ENCODE measurements at regions not wholly inside any gene's neighbourhood (a gene's known extent, or its start where the extent isn't known, plus 50 kb on each side); places are given as distances from the start of the nearest gene placed in this dataset.
A peak's percentile ranks its signal among the peaks of the same experiment; 100 is the strongest.

- H3K27me3 Mint-ChIP-seq: no peaks in the 10 kb centered on the region
Measured at GRCh38 chr16:85995541-85996423, 96.8 kb downstream of the IRF8 start.

GRCh38 chr16:85996843-85997242, 97.9 kb downstream of the IRF8 start:
- Mint-ChIP-seq H3K27ac (no peak overlapping the region), H3K9me3 (no peaks in the 10 kb centered on the region), H3K4me3 (no peak overlapping the region), H3K4me1 (peaks cover 41% of the 10 kb centered on the region), H3K36me3 (no peaks in the 10 kb centered on the region), H3K27me3 (no peaks in the 10 kb centered on the region)
- ATAC-seq (ENCODE audit: low read depth) (no peak), DNase-seq (ENCODE audit: low spot score in 2 of 2) (no peak)

More at GRCh38 chr16:85995541-85996423, 96.8 kb downstream of the IRF8 start:
- Mint-ChIP-seq H3K27ac (peak overlapping the region; percentile 88), H3K36me3 (no peaks in the 10 kb centered on the region), H3K4me3 (peak overlapping the region; percentile 80), H3K4me1 (peaks cover 42% of the 10 kb centered on the region), H3K9me3 (no peaks in the 10 kb centered on the region)
- DNase-seq (ENCODE audit: low spot score in 2 of 2) (peak; percentile 32 to 33), ATAC-seq (ENCODE audit: low read depth) (peak; percentile 62)

- H3K27ac Mint-ChIP-seq: peak overlapping the region; percentile 9
- DNase-seq (ENCODE audit: low spot score in 2 of 2): no peak
- H3K4me1 Mint-ChIP-seq: peaks cover 47% of the 10 kb centered on the region
- H3K4me3 Mint-ChIP-seq: no peak overlapping the region
- no peaks in the 10 kb centered on the region for H3K9me3 Mint-ChIP-seq
- no peak for ATAC-seq (ENCODE audit: low read depth)
- no peaks in the 10 kb centered on the region for H3K36me3 Mint-ChIP-seq
- H3K27me3 Mint-ChIP-seq: no peaks in the 10 kb centered on the region
Measured at GRCh38 chr16:85998171-85998867, 99.4 kb downstream of the IRF8 start.

GRCh38 chr16:85998868-85999729, 100.1 kb downstream of the IRF8 start:
- H3K9me3 Mint-ChIP-seq: no peaks in the 10 kb centered on the region
- H3K36me3 Mint-ChIP-seq: no peaks in the 10 kb centered on the region
- H3K4me1 Mint-ChIP-seq: peaks cover 47% of the 10 kb centered on the region
- DNase-seq (ENCODE audit: low spot score in 2 of 2) (no peak), ATAC-seq (ENCODE audit: low read depth) (no peak)
- no peaks in the 10 kb centered on the region for H3K27me3 Mint-ChIP-seq
- H3K27ac Mint-ChIP-seq: peak overlapping the region; percentile 9
- H3K4me3 Mint-ChIP-seq: peak overlapping the region; percentile 38

GRCh38 chr16:85999778-86000177, 100.8 kb downstream of the IRF8 start:
- H3K4me1 Mint-ChIP-seq: peaks cover 47% of the 10 kb centered on the region

GRCh38 chr16:86002178-86002900, 103.4 kb downstream of the IRF8 start:
- no peaks in the 10 kb centered on the region for H3K9me3 Mint-ChIP-seq
- ATAC-seq (ENCODE audit: low read depth): peak; percentile 91
- peaks cover 37% of the 10 kb centered on the region for H3K4me1 Mint-ChIP-seq
- H3K4me3 Mint-ChIP-seq: peak overlapping the region; percentile 63
- no peaks in the 10 kb centered on the region for H3K36me3 Mint-ChIP-seq
- H3K27ac Mint-ChIP-seq: peak overlapping the region; percentile 61
- DNase-seq (ENCODE audit: low spot score in 2 of 2): no peak
- no peaks in the 10 kb centered on the region for H3K27me3 Mint-ChIP-seq

More at GRCh38 chr16:85999778-86000177, 100.8 kb downstream of the IRF8 start:
- Mint-ChIP-seq H3K36me3 (no peaks in the 10 kb centered on the region), H3K27me3 (no peaks in the 10 kb centered on the region), H3K4me3 (peak overlapping the region; percentile 18), H3K27ac (no peak overlapping the region), H3K9me3 (no peaks in the 10 kb centered on the region)
- DNase-seq (ENCODE audit: low spot score in 2 of 2) (no peak), ATAC-seq (ENCODE audit: low read depth) (no peak)

- H3K27ac Mint-ChIP-seq: no peak overlapping the region
- ATAC-seq (ENCODE audit: low read depth) (no peak), DNase-seq (ENCODE audit: low spot score in 2 of 2) (no peak)
- no peak overlapping the region for H3K4me3 Mint-ChIP-seq
- H3K9me3 Mint-ChIP-seq: no peaks in the 10 kb centered on the region
- no peaks in the 10 kb centered on the region for H3K27me3 Mint-ChIP-seq
- no peaks in the 10 kb centered on the region for H3K36me3 Mint-ChIP-seq
- peaks cover 41% of the 10 kb centered on the region for H3K4me1 Mint-ChIP-seq
Measured at GRCh38 chr16:86007524-86007923, 108.6 kb downstream of the IRF8 start.

- peaks cover 4% of the 10 kb centered on the region for H3K36me3 Mint-ChIP-seq
- H3K9me3 Mint-ChIP-seq: peaks cover 6% of the 10 kb centered on the region
- H3K27ac Mint-ChIP-seq: no peak overlapping the region
- ATAC-seq (ENCODE audit: low read depth): peak; percentile 77
- peak overlapping the region; percentile 27 for H3K4me3 Mint-ChIP-seq
- no peak for DNase-seq (ENCODE audit: low spot score in 2 of 2)
- H3K27me3 Mint-ChIP-seq: no peaks in the 10 kb centered on the region
- peaks cover 50% of the 10 kb centered on the region for H3K4me1 Mint-ChIP-seq
Measured at GRCh38 chr16:86010680-86011141, 111.7 kb downstream of the IRF8 start.

- DNase-seq (ENCODE audit: low spot score in 2 of 2) (no peak), ATAC-seq (ENCODE audit: low read depth) (peak; percentile 60)
- Mint-ChIP-seq H3K27ac (no peak overlapping the region), H3K4me3 (peak overlapping the region; percentile 31), H3K9me3 (peaks cover 6% of the 10 kb centered on the region), H3K27me3 (no peaks in the 10 kb centered on the region), H3K36me3 (peaks cover 4% of the 10 kb centered on the region), H3K4me1 (peaks cover 54% of the 10 kb centered on the region)
Measured at GRCh38 chr16:86011532-86011931, 112.6 kb downstream of the IRF8 start.

- Mint-ChIP-seq H3K36me3 (peaks cover 4% of the 10 kb centered on the region), H3K9me3 (peaks cover 6% of the 10 kb centered on the region), H3K4me1 (peaks cover 54% of the 10 kb centered on the region), H3K27me3 (no peaks in the 10 kb centered on the region), H3K4me3 (no peak overlapping the region), H3K27ac (no peak overlapping the region)
- ATAC-seq (ENCODE audit: low read depth) (no peak), DNase-seq (ENCODE audit: low spot score in 2 of 2) (no peak)
Measured at GRCh38 chr16:86012221-86012620, 113.3 kb downstream of the IRF8 start.

- H3K27me3 Mint-ChIP-seq: no peaks in the 10 kb centered on the region
- no peak overlapping the region for H3K4me3 Mint-ChIP-seq
- no peak overlapping the region for H3K27ac Mint-ChIP-seq
- peaks cover 4% of the 10 kb centered on the region for H3K36me3 Mint-ChIP-seq
- no peak for ATAC-seq (ENCODE audit: low read depth)
- peaks cover 6% of the 10 kb centered on the region for H3K9me3 Mint-ChIP-seq
- DNase-seq (ENCODE audit: low spot score in 2 of 2): no peak
- peaks cover 44% of the 10 kb centered on the region for H3K4me1 Mint-ChIP-seq
Measured at GRCh38 chr16:86013867-86014266, 114.9 kb downstream of the IRF8 start.

GRCh38 chr16:86015606-86016005, 116.6 kb downstream of the IRF8 start:
- no peak for ATAC-seq (ENCODE audit: low read depth)
- Mint-ChIP-seq H3K27me3 (peaks cover 5% of the 10 kb centered on the region), H3K9me3 (peaks cover 9% of the 10 kb centered on the region), H3K27ac (peak overlapping the region; percentile 9), H3K36me3 (peaks cover 6% of the 10 kb centered on the region), H3K4me1 (peaks cover 36% of the 10 kb centered on the region), H3K4me3 (no peak overlapping the region)
- no peak for DNase-seq (ENCODE audit: low spot score in 2 of 2)

All from memory B cell (primary cell).